ENCODE measurements at regions not wholly inside any gene's neighbourhood (a gene's known extent, or its start where the extent isn't known, plus 50 kb on each side); places are given as distances from the start of the nearest gene placed in this dataset.

DNA sequence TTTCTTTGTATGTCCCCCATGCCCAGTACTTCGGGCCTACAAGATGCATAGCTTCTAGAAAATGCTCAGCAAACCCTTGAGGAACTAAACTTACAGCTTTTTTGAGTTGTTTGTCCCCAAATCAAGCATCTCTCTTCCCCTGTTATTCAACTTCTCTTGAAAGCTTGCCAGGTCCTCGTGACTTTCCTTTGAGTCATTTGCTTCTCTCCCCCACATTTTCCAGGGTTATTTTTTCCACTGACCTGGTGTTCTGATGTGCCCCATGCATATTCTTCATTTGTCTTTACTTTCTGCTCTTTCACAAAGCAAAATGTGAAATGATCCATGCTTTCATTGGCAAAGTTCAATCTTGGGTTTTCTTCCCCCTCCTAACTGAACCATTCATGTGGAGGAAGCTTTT is 204.8 kb downstream of the TFAP2A start:
- intact Hi-C loops (cut with micrococcal nuclease; ENCODE audit: unreplicated experiment) (no loop called here), in situ Hi-C loops (cut with HindIII; ENCODE audit: extremely low pct_ligation_motif_present, low pct_unique_long_range_greater_than_20kb) (no loop called here)
- no peaks in the 10 kb centered on the region for H3K36me3 ChIP-seq (replicated peaks in 1 of 2; ENCODE audit: control insufficient read depth in 1 of 2, insufficient read depth in 2 of 2, low read length in 2 of 2)
- no peaks in the 10 kb centered on the region for H3K4me1 ChIP-seq (ENCODE audit: insufficient read depth, low read length)
- POLR2A ChIA-PET: no interaction called here
- H3K4me3 ChIP-seq (replicated peaks in 1 of 3; ENCODE audit: insufficient read depth in 1 of 3, low read depth in 2 of 3, low read length in 3 of 3): no peak overlapping the region
- H3K4me2 ChIP-seq (ENCODE audit: low read depth, low read length): no peak overlapping the region
- FAIRE-seq (no peak), DNase-seq (ENCODE audit: low spot score) (no peak), ATAC-seq (no peak)
- CTCF ChIA-PET (ENCODE audit: low intra/inter-chr PET ratio, low total read pairs): no interaction called here
- 0% methylated on average over 2 of the region's 2 CpGs for WGBS (ENCODE audit: low lambda C conversion rate)
- H4K20me1 ChIP-seq (ENCODE audit: insufficient read depth, low read length): no peaks in the 10 kb centered on the region
- no peak overlapping the region for H2AFZ ChIP-seq (ENCODE audit: low read length)
- H3K27ac ChIP-seq (ENCODE audit: extremely low read length, insufficient read depth, low read length): no peak overlapping the region
- no peaks in the 10 kb centered on the region for H3K79me2 ChIP-seq (ENCODE audit: insufficient read depth, low read length)
- no peak overlapping the region for H3K9ac ChIP-seq (ENCODE audit: insufficient read depth, low read depth, low read length)
- no peaks in the 10 kb centered on the region for H3K27me3 ChIP-seq (ENCODE audit: control insufficient read depth in 1 of 2, insufficient read depth in 2 of 2, low read length in 2 of 2)
- BruUV-seq (replicated peaks): no TSS peak
- no peaks in the 10 kb centered on the region for H3K9me3 ChIP-seq (ENCODE audit: low read length)
- no peak for TF ChIP-seq HNRNPUL1 (IDR thresholded peaks at IDR 0.05; ENCODE audit: low read depth, low read length)
- no peak for TF ChIP-seq SMAD3 (CRISPR knock-in tag; IDR thresholded peaks at IDR 0.05)
- TF ChIP-seq U2AF2 (IDR thresholded peaks at IDR 0.05; ENCODE audit: low read depth, low read length): no peak
- TF ChIP-seq, protein P1, sequence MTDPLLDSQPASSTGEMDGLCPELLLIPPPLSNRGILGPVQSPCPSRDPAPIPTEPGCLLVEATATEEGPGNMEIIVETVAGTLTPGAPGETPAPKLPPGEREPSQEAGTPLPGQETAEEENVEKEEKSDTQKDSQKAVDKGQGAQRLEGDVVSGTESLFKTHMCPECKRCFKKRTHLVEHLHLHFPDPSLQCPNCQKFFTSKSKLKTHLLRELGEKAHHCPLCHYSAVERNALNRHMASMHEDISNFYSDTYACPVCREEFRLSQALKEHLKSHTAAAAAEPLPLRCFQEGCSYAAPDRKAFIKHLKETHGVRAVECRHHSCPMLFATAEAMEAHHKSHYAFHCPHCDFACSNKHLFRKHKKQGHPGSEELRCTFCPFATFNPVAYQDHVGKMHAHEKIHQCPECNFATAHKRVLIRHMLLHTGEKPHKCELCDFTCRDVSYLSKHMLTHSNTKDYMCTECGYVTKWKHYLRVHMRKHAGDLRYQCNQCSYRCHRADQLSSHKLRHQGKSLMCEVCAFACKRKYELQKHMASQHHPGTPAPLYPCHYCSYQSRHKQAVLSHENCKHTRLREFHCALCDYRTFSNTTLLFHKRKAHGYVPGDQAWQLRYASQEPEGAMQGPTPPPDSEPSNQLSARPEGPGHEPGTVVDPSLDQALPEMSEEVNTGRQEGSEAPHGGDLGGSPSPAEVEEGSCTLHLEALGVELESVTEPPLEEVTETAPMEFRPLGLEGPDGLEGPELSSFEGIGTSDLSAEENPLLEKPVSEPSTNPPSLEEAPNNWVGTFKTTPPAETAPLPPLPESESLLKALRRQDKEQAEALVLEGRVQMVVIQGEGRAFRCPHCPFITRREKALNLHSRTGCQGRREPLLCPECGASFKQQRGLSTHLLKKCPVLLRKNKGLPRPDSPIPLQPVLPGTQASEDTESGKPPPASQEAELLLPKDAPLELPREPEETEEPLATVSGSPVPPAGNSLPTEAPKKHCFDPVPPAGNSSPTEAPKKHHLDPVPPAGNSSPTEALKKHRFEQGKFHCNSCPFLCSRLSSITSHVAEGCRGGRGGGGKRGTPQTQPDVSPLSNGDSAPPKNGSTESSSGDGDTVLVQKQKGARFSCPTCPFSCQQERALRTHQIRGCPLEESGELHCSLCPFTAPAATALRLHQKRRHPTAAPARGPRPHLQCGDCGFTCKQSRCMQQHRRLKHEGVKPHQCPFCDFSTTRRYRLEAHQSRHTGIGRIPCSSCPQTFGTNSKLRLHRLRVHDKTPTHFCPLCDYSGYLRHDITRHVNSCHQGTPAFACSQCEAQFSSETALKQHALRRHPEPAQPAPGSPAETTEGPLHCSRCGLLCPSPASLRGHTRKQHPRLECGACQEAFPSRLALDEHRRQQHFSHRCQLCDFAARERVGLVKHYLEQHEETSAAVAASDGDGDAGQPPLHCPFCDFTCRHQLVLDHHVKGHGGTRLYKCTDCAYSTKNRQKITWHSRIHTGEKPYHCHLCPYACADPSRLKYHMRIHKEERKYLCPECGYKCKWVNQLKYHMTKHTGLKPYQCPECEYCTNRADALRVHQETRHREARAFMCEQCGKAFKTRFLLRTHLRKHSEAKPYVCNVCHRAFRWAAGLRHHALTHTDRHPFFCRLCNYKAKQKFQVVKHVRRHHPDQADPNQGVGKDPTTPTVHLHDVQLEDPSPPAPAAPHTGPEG (CRISPR knock-in tag; IDR thresholded peaks at IDR 0.05): no peak
- no peak for TF ChIP-seq FOXK1 (CRISPR knock-in tag; IDR thresholded peaks at IDR 0.05; ENCODE audit: borderline replicate concordance, low read depth)
- TF ChIP-seq KAT7 (CRISPR knock-in tag; IDR thresholded peaks at IDR 0.05; ENCODE audit: borderline replicate concordance): no peak
- TF ChIP-seq MXI1 (IDR thresholded peaks at IDR 0.05; ENCODE audit: borderline replicate concordance, low read depth, low read length): no peak
- no peak for TF ChIP-seq POGK (CRISPR knock-in tag; conservative IDR thresholded peaks at IDR 0.05)
- no peak for TF ChIP-seq ZNF609 (CRISPR knock-in tag; IDR thresholded peaks at IDR 0.05; ENCODE audit: borderline replicate concordance)
- TF ChIP-seq ZNF550 (CRISPR knock-in tag; IDR thresholded peaks at IDR 0.05; ENCODE audit: borderline replicate concordance): no peak
- TF ChIP-seq RCOR2 (CRISPR knock-in tag; IDR thresholded peaks at IDR 0.05): no peak
- no peak for TF ChIP-seq ZNF460 (CRISPR knock-in tag; IDR thresholded peaks at IDR 0.05; ENCODE audit: borderline replicate concordance)
- no peak for TF ChIP-seq XRCC5 (optimal IDR thresholded peaks at IDR 0.05; ENCODE audit: low read length)

All from HepG2 (cell line).